ENCODE measurements at regions not wholly inside any gene's neighbourhood (a gene's known extent, or its start where the extent isn't known, plus 50 kb on each side); places are given as distances from the start of the nearest gene placed in this dataset.

GRCh38 chr1:219514728-219515127 is 98.2 kb downstream of the ZC3H11B start:
- no peak for TF ChIP-seq CTCF (IDR thresholded peaks at IDR 0.05; ENCODE audit: insufficient read depth, low read length, poor library complexity, severe bottlenecking)
- no peak for TF ChIP-seq EZH2phosphoT487 (conservative IDR thresholded peaks at IDR 0.05; ENCODE audit: low read length)
